HG02981 (cell line): ENCODE measurements at regions not wholly inside any gene's neighbourhood (a gene's known extent, or its start where the extent isn't known, plus 50 kb on each side); places are given as distances from the start of the nearest gene placed in this dataset.

ENCODE experiments used
- ATAC-seq: cut with Tn5 transposase; IDR thresholded peaks from one replicate; pipeline ENCODE4 v1.9.1; 2021; ENCODE audit warnings: mild to moderate bottlenecking, moderate library complexity; ENCODE audit not compliant: unreplicated experiment

- no peak for ATAC-seq
Observed at GRCh38 chr5:85168474-85168873, 783.8 kb upstream of the EDIL3 start.

DNA sequence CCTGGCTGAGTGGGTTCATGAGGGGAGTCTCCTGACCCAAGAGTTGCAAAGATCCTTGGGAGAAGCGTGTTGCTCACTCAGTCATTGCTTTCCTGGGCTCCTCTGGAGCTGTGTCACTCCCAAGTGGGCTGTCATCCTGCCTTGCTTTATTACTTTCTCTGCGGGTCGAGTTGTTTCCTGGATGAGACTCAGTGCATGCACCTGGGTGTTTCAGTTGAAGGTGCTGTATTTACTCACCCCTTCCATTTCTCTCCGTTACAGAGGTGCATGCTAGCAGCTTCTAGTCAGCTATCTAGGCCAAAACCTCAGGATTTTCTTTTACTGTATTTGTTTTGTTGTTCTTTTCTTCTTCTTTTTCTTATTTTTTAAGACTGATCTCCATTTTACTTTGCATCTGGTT, 785.5 kb upstream of the EDIL3 start:
- ATAC-seq, result no peak

- no peak for ATAC-seq
Observed at GRCh38 chr5:85173469-85173868, 788.8 kb upstream of the EDIL3 start.

- ATAC-seq, result no peak
Observed at GRCh38 chr5:85182344-85182743, 797.7 kb upstream of the EDIL3 start.

DNA sequence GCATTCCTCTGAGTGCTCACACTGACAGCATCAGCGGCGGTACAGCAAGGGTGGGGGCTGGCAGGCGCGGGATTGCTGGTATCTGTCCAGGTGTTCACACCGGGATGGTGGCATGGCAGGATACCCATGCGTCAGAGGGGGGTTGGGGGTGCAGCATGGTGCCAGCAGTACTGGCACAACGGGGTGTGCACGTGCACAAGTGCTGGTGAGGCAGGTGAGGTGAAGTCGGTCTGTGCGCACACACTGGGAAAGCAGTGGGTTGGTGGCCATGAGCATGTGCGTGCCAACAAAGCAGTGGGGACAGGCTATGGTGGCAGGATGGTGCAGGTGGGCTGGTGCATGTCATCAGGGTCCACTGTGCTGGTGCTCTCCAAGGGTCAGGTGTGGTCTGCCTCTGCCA, 819.6 kb upstream of the EDIL3 start:
- ATAC-seq, result no peak

DNA sequence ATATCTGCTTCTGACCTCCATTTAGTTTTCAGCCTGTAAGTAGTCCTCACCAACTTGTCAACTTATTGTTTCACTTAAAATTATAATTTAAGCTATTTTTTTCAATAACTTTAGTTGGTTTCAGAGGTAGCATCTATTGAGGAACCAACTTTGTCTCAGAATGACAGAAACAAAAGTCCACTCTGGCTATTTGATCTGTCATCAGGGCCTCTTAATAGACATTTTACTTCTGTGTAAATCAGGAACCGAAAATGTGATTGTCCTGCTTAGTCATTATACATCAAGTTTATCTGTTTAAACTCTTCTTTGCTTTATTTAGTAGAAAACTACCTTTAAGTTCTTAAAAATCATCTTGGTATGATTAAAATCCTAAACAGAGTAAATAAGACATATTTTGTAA, 820.8 kb upstream of the EDIL3 start:
- peak; percentile 66 for ATAC-seq

- no peak for ATAC-seq
Observed at GRCh38 chr5:85225388-85225787, 840.7 kb upstream of the EDIL3 start.

- no peak for ATAC-seq
Observed at GRCh38 chr5:85249204-85249603, 864.5 kb upstream of the EDIL3 start.

DNA sequence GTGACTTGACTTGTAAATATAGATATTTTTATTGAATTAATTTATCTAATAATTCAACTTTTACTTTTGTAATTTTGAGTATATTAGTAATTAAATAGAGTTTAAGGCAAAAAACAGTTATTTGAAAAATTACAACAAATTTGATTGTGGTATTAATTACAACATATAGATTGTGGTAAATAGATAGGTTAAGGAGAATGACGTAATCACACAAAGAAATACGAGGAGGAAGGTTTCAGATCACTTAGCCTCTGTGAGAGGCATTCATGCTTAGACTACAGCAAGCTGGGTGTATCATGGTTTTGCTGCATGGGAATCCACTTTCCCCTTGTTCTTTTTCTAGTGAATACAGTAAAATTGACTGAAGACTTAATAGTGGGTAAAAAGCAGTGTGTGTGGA, 878.4 kb upstream of the EDIL3 start:
- no peak for ATAC-seq

DNA sequence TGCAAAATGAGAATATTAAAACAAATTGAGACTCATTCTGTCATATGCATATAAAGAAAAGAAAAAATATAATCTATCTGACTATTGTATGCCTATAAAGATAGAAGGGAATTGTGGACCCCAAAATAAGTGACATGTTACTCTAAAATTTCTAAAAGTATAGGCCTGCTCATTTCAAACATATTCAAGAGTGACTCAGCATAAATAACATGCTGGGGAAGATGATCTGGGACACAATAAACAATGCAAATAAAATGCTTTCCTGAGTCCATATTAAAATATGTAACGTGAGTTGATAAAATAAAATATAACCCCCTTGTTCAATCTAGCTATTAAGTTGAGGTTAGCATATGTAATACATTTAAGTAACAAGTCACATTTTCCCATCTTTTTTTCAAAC, 882.0 kb upstream of the EDIL3 start:
- ATAC-seq, result no peak

- no peak for ATAC-seq
Observed at GRCh38 chr5:85268194-85268593, 883.5 kb upstream of the EDIL3 start.

DNA sequence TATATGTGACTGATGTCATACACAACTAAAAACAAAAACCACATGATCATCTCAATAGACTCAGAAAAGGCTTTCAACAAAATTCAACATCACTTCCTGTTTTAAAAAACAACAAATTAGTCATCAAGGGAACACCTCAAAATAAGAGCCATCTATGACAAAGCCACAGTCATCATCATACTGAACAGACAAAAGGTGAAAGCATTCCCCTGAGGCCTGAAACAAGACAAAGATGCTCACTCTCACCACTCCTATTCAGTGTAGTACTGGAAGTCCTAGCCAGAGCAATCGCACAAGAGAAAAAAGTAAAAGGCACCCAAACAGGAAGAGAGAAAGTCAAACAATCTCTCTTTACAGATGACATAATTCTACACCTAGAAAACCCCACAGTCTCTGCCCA, 893.5 kb upstream of the EDIL3 start:
- peak; percentile 96 for ATAC-seq

DNA sequence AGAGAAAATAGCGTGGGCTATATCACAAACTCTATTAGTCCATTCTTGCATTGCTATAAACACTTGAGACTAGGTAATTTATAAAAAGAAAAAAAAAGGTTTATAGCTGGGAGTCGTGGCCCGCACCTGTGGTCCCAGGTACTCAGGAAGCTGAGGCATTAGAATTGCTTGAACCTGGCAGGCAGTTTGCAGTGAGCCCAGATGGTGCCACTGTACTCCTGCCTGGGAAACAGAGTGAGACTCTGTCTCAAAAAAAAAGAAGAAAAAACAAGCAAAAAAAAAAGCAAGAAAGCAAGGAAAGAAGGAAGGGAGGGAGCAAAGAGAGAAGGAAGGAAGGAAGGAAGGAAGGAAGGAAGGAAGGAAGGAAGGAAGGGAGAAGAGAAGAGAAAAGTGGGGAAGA, 904.2 kb upstream of the EDIL3 start:
- no peak for ATAC-seq

GRCh38 chr5:85293145-85293785, 908.6 kb upstream of the EDIL3 start:
- ATAC-seq, result no peak

DNA sequence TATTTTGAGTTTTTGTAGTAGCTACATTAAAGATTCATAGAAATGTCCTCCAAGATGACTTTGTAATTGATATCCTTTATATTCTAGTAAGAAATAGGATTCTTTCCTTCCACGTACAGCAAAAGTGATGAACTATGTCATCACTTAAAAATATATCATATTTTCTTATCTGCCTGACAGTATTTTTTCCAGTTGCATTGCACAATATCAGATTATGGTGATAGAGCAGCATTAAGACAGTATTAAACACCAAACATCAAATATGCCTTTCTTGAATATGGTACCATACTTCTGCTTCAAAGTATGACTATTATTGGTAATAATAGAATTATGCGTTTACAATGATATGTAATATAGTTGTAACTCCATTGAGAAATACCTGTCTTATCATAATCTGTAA, 919.8 kb upstream of the EDIL3 start:
- no peak for ATAC-seq

GRCh38 chr5:85305766-85306165, 921.1 kb upstream of the EDIL3 start:
- ATAC-seq, result no peak

GRCh38 chr5:85311536-85311935, 926.9 kb upstream of the EDIL3 start:
- ATAC-seq, result no peak

GRCh38 chr5:85320495-85320894, 935.8 kb upstream of the EDIL3 start:
- ATAC-seq, result no peak

DNA sequence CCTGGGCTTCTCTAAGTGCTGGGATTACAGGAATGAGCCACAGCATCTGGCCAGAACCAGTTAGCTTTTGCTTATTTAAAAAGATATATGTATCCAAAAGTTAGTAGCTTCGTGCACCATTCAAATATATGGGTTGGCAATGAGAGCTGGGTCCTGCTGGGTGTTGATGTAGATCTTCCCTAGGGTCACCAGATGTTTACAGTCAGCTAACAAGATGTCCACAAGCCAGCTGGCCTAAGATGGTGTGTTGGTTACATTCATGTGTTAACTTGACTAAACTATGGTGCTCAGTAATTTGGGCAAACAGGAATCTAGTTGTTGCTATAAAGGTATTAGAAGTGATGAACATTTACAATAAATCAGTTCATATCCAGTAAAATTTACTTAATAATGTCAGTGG, 948.6 kb upstream of the EDIL3 start:
- no peak for ATAC-seq

- no peak for ATAC-seq
Observed at GRCh38 chr5:85337435-85337834, 952.8 kb upstream of the EDIL3 start.

DNA sequence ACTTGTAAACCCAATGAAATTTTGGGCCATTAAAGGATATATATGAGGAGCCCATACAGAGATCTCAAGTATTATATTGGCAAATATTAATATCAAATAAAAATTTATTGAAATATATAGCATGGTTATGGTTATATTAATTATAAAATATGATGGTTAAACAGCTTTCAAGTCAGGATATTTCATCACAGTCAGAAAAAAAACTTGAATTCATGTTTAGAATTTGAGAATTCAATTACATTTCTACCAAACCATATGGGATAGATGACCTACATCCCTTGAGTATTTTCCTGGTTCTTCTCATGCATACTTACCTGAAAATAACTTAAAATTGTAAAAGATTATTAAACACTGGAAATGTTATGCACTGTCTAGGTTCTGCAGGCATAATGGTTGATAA, 956.1 kb upstream of the EDIL3 start:
- ATAC-seq, result no peak

GRCh38 chr5:85345818-85346217, 961.1 kb upstream of the EDIL3 start:
- ATAC-seq, result no peak

GRCh38 chr5:85357309-85357708, 972.6 kb upstream of the EDIL3 start:
- no peak for ATAC-seq

GRCh38 chr5:85375525-85375924, 990.8 kb upstream of the EDIL3 start:
- no peak for ATAC-seq
